Endothelial cell of umbilical vein (primary cell): ENCODE measurements at regions not wholly inside any gene's neighbourhood (a gene's known extent, or its start where the extent isn't known, plus 50 kb on each side); places are given as distances from the start of the nearest gene placed in this dataset.
"Not testable (repeated sequence)": the region's sequence is repeated elsewhere in the genome, so short reads cannot be mapped to it uniquely, and the experiment has no call there.

Source experiments
- BruUV-seq: library from RNA; stranded (reverse); fragments of 400-500 nt; replicated peaks from 2 replicates; lab custom pipeline; 2021; lab: Mats Ljungman, UMichigan
- CTCF ChIA-PET: fragments of 300-600, 350-600 bp; sonication (Branson Sonifier 250); formaldehyde crosslinking; loops from one replicate; lab custom pipeline; 2021; ENCODE audit warnings: antibody characterized with exemption, inconsistent platforms; lab: Charles Lee
- POLR2A ChIA-PET: fragments of 300-600, 350-600 bp; sonication (Branson Sonifier 250); formaldehyde crosslinking; loops from one replicate; lab custom pipeline; 2021; ENCODE audit warnings: antibody characterized with exemption, inconsistent platforms; lab: Charles Lee
- DNase-seq: peaks from one replicate; pipeline ENCODE4 v3.0.0-alpha.2; 2011; ENCODE audit warnings: low read depth, low spot score
- FAIRE-seq: peaks from 2 replicates; lab custom pipeline; 2011; peaks lifted over from hg19 to GRCh38; lab: Jason Lieb, UNC
- H2AFZ ChIP-seq: 2 replicates; pipeline ENCODE4 v1.6.0; 2012; ENCODE audit warnings: low read depth, low read length, control low read depth, inconsistent platforms
- H3K27ac ChIP-seq: 2 replicates; pipeline ENCODE4 v1.5.1; 2011; ENCODE audit warnings: low read depth, mild to moderate bottlenecking, control low read depth, low read length, moderate library complexity; ENCODE audit not compliant: insufficient read depth
- H3K27me3 ChIP-seq, 2 experiments: 2 replicates each; pipeline versions ENCODE4 v1.6.0 to v1.6.1; 2011; ENCODE audit warnings: low read length in 2 of 2, mixed read lengths in 1 of 2; ENCODE audit not compliant: control insufficient read depth in 2 of 2, insufficient read depth in 2 of 2
- H3K36me3 ChIP-seq, 2 experiments: 2 replicates in 1 of 2; 3 replicates in 1 of 2; pipeline ENCODE4 v1.5.1; 2011; ENCODE audit warnings: low read length in 2 of 2, mild to moderate bottlenecking in 1 of 2, moderate library complexity in 1 of 2; ENCODE audit not compliant: control insufficient read depth in 2 of 2, insufficient read depth in 2 of 2; ENCODE audit errors: extremely low read depth in 1 of 2
- H3K4me1 ChIP-seq: 3 replicates; pipeline ENCODE4 v1.5.1; 2011; ENCODE audit warnings: mild to moderate bottlenecking, low read length; ENCODE audit not compliant: control insufficient read depth, insufficient read depth; ENCODE audit errors: extremely low read depth
- H3K4me2 ChIP-seq: 2 replicates; pipeline ENCODE4 v1.6.1; 2011; ENCODE audit warnings: low read length, control low read depth, mixed read lengths; ENCODE audit not compliant: insufficient read depth
- H3K4me3 ChIP-seq, 3 experiments: fragments of 200-600 bp in 1 of 3; sonication (generic), shearing (Covaris generic) in 1 of 3; replicated peaks in 1 of 3; 2 replicates each; pipeline ENCODE4 v1.5.1; 2011 to 2016; ENCODE audit warnings: control low read depth in 3 of 3, low read length in 3 of 3, mild to moderate bottlenecking in 2 of 3, inconsistent platforms in 1 of 3, low read depth in 1 of 3, moderate library complexity in 1 of 3; ENCODE audit not compliant: insufficient read depth in 1 of 3
- H3K79me2 ChIP-seq: 2 replicates; pipeline ENCODE4 v1.6.0; 2012; ENCODE audit warnings: low read length, inconsistent platforms; ENCODE audit not compliant: control insufficient read depth, insufficient read depth
- H3K9ac ChIP-seq: replicated peaks from 2 replicates; pipeline ENCODE3; 2011; ENCODE audit warnings: low read length, control low read depth; ENCODE audit not compliant: insufficient read depth; ENCODE audit errors: extremely low read depth
- H3K9me1 ChIP-seq: replicated peaks from 3 replicates; pipeline ENCODE4 v1.6.0; 2011; ENCODE audit warnings: mild to moderate bottlenecking, low read length; ENCODE audit not compliant: control insufficient read depth, insufficient read depth; ENCODE audit errors: extremely low read depth
- H3K9me3 ChIP-seq: replicated peaks from 2 replicates; pipeline ENCODE4 v1.5.1; 2012; ENCODE audit warnings: low read length, inconsistent platforms; ENCODE audit not compliant: control insufficient read depth, insufficient read depth
- H4K20me1 ChIP-seq: replicated peaks from 2 replicates; pipeline ENCODE3; 2011; ENCODE audit warnings: mild to moderate bottlenecking, low read length; ENCODE audit not compliant: control insufficient read depth, insufficient read depth; ENCODE audit errors: extremely low read depth
- EZH2 ChIP-seq: IDR thresholded peaks from 2 replicates; pipeline ENCODE4 v1.6.1; 2012; ENCODE audit warnings: borderline replicate concordance, low read depth, mild to moderate bottlenecking, moderate library complexity, low read length, inconsistent platforms; ENCODE audit not compliant: severe bottlenecking
- FOS ChIP-seq: IDR thresholded peaks from 2 replicates; pipeline ENCODE4 v1.6.1; 2011; ENCODE audit warnings: mild to moderate bottlenecking, low read length, moderate library complexity, borderline replicate concordance; ENCODE audit not compliant: insufficient read depth
- GATA2 ChIP-seq: IDR thresholded peaks from 2 replicates; pipeline ENCODE4 v1.7.0; 2011; ENCODE audit warnings: low read depth, mild to moderate bottlenecking, moderate library complexity, mixed read lengths, low read length; ENCODE audit not compliant: insufficient read length, insufficient read depth
- JUN ChIP-seq: IDR thresholded peaks from 2 replicates; pipeline ENCODE4 v1.6.1; 2011; ENCODE audit warnings: borderline replicate concordance, low read depth; ENCODE audit not compliant: insufficient read length, insufficient read depth
- MYC ChIP-seq: IDR thresholded peaks from one replicate; pipeline ENCODE4 v1.6.1; 2011; ENCODE audit warnings: mild to moderate bottlenecking, low read depth, low read length
- POLR2A ChIP-seq: IDR thresholded peaks from 2 replicates; pipeline ENCODE4 v1.6.1; 2012; ENCODE audit warnings: low read depth, mild to moderate bottlenecking, control low read depth, low read length
- POLR2AphosphoS5 ChIP-seq: IDR thresholded peaks from 2 replicates; pipeline ENCODE4 v1.6.1; 2012; ENCODE audit warnings: low read depth, mild to moderate bottlenecking, control low read depth, low read length, moderate library complexity; ENCODE audit not compliant: insufficient read depth
- dilution Hi-C: fragments of 300-500 bp; cut with MboI; formaldehyde crosslinking; loops from one replicate; pipeline ENCODE4 v1.15.0; 2019; ENCODE audit warnings: low sequenced_read_pairs; ENCODE audit not compliant: extremely low pct_ligation_motif_present
- intact Hi-C: fragments of 100-400 bp; cut with micrococcal nuclease; formaldehyde crosslinking; loops from one replicate; pipeline ENCODE4 v1.10.0; 2022
- TF ChIP-seq, protein P1 (sequence below), 2 donors: IDR thresholded peaks; 1 replicate in 1 of 2; 2 replicates in 1 of 2; pipeline ENCODE4 v1.5.1; 2011; ENCODE audit warnings: low read length in 2 of 2, mild to moderate bottlenecking in 2 of 2, moderate library complexity in 2 of 2, control low read depth in 1 of 2, inconsistent platforms in 1 of 2, low read depth in 1 of 2; ENCODE audit not compliant: insufficient read depth in 1 of 2; ENCODE audit errors: extremely low read depth in 1 of 2
- TF ChIP-seq, protein P2 (sequence below): IDR thresholded peaks from 2 replicates; pipeline ENCODE4 v1.6.1; 2011; ENCODE audit not compliant: insufficient read depth, insufficient read length

DNA sequence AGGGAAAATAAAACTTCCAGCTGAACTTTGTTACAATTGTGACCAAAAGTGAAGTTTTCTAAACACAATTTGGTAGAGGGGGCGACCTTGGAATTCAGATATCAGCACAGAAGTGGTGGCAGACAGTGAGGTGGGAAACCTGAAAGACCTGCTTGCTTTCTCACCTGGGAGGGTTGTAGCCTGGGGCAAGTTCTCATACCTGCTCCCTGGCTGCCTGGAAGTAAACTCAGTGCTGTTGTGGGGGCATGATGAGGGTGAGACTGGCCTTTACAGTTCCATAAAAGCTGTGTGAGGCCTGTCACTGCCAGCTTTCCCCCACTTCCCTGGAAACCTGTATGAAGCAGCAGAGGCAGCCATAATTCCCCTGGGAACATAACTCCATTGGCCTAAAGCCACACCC is 1180.2 kb downstream of the FAM133A start:
- no peaks in the 10 kb centered on the region for H3K79me2 ChIP-seq
- no peaks in the 10 kb centered on the region for H3K36me3 ChIP-seq
- H2AFZ ChIP-seq: no peak overlapping the region
- no peak overlapping the region for H3K4me3 ChIP-seq
- H3K27ac ChIP-seq: no peak overlapping the region
- intact Hi-C loops (no loop called here), dilution Hi-C loops (no loop called here)
- H3K4me1 ChIP-seq: no peaks in the 10 kb centered on the region
- FAIRE-seq: no peak
- no peak overlapping the region for H3K9ac ChIP-seq
- CTCF ChIA-PET: no interaction called here
- no peak for DNase-seq
- H4K20me1 ChIP-seq: no peaks in the 10 kb centered on the region
- no TSS peak for BruUV-seq
- POLR2A ChIA-PET: no interaction called here
- H3K9me3 ChIP-seq: no peaks in the 10 kb centered on the region
- no peak overlapping the region for H3K4me2 ChIP-seq
- TF ChIP-seq POLR2A (no peak), MYC (no peak), FOS (no peak), GATA2 (no peak), POLR2AphosphoS5 (no peak), JUN (no peak), EZH2 (no peak)
- TF ChIP-seq, protein P1, sequence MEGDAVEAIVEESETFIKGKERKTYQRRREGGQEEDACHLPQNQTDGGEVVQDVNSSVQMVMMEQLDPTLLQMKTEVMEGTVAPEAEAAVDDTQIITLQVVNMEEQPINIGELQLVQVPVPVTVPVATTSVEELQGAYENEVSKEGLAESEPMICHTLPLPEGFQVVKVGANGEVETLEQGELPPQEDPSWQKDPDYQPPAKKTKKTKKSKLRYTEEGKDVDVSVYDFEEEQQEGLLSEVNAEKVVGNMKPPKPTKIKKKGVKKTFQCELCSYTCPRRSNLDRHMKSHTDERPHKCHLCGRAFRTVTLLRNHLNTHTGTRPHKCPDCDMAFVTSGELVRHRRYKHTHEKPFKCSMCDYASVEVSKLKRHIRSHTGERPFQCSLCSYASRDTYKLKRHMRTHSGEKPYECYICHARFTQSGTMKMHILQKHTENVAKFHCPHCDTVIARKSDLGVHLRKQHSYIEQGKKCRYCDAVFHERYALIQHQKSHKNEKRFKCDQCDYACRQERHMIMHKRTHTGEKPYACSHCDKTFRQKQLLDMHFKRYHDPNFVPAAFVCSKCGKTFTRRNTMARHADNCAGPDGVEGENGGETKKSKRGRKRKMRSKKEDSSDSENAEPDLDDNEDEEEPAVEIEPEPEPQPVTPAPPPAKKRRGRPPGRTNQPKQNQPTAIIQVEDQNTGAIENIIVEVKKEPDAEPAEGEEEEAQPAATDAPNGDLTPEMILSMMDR (IDR thresholded peaks at IDR 0.05; ENCODE audit: extremely low read depth in 1 of 2, insufficient read depth in 1 of 2, low read depth in 1 of 2, low read length in 2 of 2): no peak
- TF ChIP-seq, protein P2, sequence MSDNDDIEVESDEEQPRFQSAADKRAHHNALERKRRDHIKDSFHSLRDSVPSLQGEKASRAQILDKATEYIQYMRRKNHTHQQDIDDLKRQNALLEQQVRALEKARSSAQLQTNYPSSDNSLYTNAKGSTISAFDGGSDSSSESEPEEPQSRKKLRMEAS: no peak
- H3K27me3 ChIP-seq: no peaks in the 10 kb centered on the region
- no peaks in the 10 kb centered on the region for H3K9me1 ChIP-seq

DNA sequence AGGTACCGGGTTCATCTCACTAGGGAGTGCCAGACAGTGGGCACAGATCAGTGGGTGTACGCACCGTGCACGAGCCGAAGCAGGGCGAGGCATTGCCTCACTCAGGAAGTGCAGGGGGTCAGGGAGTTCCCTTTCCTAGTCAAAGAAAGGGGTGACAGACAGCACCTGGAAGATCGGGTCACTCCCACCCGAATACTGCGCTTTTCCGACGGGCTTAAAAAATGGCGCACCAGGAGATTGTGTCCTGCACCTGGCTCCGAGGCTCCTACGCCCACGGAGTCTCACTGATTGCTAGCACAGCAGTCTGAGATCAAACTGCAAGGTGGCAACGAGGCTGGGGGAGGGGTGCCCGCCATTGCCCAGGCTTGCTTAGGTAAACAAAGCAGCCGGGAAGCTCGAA is 1188.5 kb downstream of the FAM133A start:
- POLR2A ChIA-PET, H3K36me3 ChIP-seq, H3K4me3 ChIP-seq, H3K79me2 ChIP-seq, H3K4me1 ChIP-seq, H3K27me3 ChIP-seq, H3K9me3 ChIP-seq, H3K4me2 ChIP-seq, FAIRE-seq, H3K9me1 ChIP-seq, CTCF ChIA-PET, DNase-seq, dilution Hi-C loops, H4K20me1 ChIP-seq, BruUV-seq, H3K9ac ChIP-seq, H3K27ac ChIP-seq, H2AFZ ChIP-seq, intact Hi-C loops: not testable (repeated sequence)
